CD8-positive, alpha-beta memory T cell (primary cell): ENCODE measurements at regions not wholly inside any gene's neighbourhood (a gene's known extent, or its start where the extent isn't known, plus 50 kb on each side); places are given as distances from the start of the nearest gene placed in this dataset.

Source experiments
- CTCF ChIA-PET: fragments of 350-600 bp; sonication (Branson Sonifier 250); formaldehyde crosslinking; loops from one replicate; lab custom pipeline; 2021; ENCODE audit warnings: antibody characterized with exemption; lab: Charles Lee
- POLR2A ChIA-PET: fragments of 350-600 bp; sonication (Branson Sonifier 250); formaldehyde crosslinking; loops from one replicate; lab custom pipeline; 2021; ENCODE audit warnings: antibody characterized with exemption; lab: Charles Lee
- DNase-seq, 5 donors: peaks; one replicate each; pipeline versions ENCODE4 v3.0.0 to v3.0.0-alpha.2; 2020 to 2022; ENCODE audit warnings: mixed read lengths in 1 of 5
- H3K27ac ChIP-seq: one replicate; pipeline ENCODE4 v1.7.0; 2013; ENCODE audit warnings: low read depth, mild to moderate bottlenecking, low read length, moderate library complexity
- H3K27me3 ChIP-seq: 2 replicates; pipeline ENCODE4 v1.7.0; 2013; ENCODE audit warnings: low read length, mild to moderate bottlenecking; ENCODE audit not compliant: insufficient read depth, poor library complexity, severe bottlenecking
- H3K36me3 ChIP-seq: 2 replicates; pipeline ENCODE4 v1.7.0; 2013; ENCODE audit warnings: mild to moderate bottlenecking, low read length, moderate library complexity; ENCODE audit not compliant: insufficient read depth
- H3K4me1 ChIP-seq: 2 replicates; pipeline ENCODE4 v1.7.0; 2013; ENCODE audit warnings: mild to moderate bottlenecking, low read length, moderate library complexity; ENCODE audit not compliant: insufficient read depth
- H3K4me3 ChIP-seq: 2 replicates; pipeline ENCODE4 v1.7.0; 2013; ENCODE audit warnings: mild to moderate bottlenecking, low read length
- H3K9me3 ChIP-seq: 2 replicates; pipeline ENCODE4 v1.7.0; 2013; ENCODE audit warnings: mild to moderate bottlenecking, low read length
- H3K27ac Mint-ChIP-seq, 8 donors: one replicate each; pipeline ENCODE4 v1.8.0; 2020 to 2021; ENCODE audit warnings: mixed read lengths in 8 of 8, mild to moderate bottlenecking in 6 of 8, inconsistent platforms in 3 of 8, moderate library complexity in 3 of 8
- H3K27me3 Mint-ChIP-seq, 2 donors: one replicate each; pipeline ENCODE4 v1.8.0; 2020 to 2021; ENCODE audit warnings: mixed read lengths in 2 of 2, mild to moderate bottlenecking in 1 of 2, moderate library complexity in 1 of 2
- H3K36me3 Mint-ChIP-seq, 3 donors: one replicate each; pipeline ENCODE4 v1.8.0; 2020 to 2021; ENCODE audit warnings: mixed read lengths in 3 of 3, inconsistent platforms in 1 of 3, mild to moderate bottlenecking in 1 of 3
- H3K4me1 Mint-ChIP-seq, 3 donors: one replicate each; pipeline ENCODE4 v1.8.0; 2020 to 2021; ENCODE audit warnings: mixed read lengths in 3 of 3, inconsistent platforms in 1 of 3, mild to moderate bottlenecking in 1 of 3
- H3K4me3 Mint-ChIP-seq, 7 donors: one replicate each; pipeline ENCODE4 v1.8.0; 2020 to 2021; ENCODE audit warnings: mixed read lengths in 7 of 7, mild to moderate bottlenecking in 6 of 7, moderate library complexity in 4 of 7, inconsistent platforms in 2 of 7
- H3K9me3 Mint-ChIP-seq, 5 donors: one replicate each; pipeline ENCODE4 v1.8.0; 2020 to 2022; ENCODE audit warnings: mixed read lengths in 5 of 5, mild to moderate bottlenecking in 3 of 5, moderate library complexity in 2 of 5, inconsistent platforms in 1 of 5

DNA sequence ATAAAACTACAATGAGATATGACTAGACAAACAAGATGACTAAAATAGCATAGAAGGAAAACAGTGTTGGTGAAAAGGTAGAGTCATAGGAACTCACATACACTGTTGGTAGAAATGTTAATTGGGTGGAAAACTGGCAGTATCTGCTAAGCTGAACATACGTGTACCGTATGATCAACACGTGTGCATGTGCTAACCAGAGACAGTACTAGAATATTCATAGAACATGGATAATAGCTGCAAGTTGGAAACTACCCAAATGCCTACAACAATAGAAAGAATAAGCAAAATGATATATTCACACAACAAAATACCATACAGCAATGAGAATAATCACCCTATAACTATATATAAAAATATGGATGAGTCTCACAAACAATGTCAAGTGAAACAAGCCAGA lies 184.0 kb downstream of the IBTK start:
- POLR2A ChIA-PET = no interaction called here
- no peaks in the 10 kb centered on the region for H3K4me1 ChIP-seq
- no peaks in the 10 kb centered on the region for H3K36me3 ChIP-seq
- Mint-ChIP-seq H3K36me3 (no peaks in the 10 kb centered on the region), H3K4me1 (no peaks in the 10 kb centered on the region), H3K9me3 (no peaks in the 10 kb centered on the region), H3K4me3 (no peak overlapping the region), H3K27ac (no peak overlapping the region), H3K27me3 (no peaks in the 10 kb centered on the region)
- no peak overlapping the region for H3K27ac ChIP-seq
- H3K9me3 ChIP-seq = no peaks in the 10 kb centered on the region
- no peak for DNase-seq
- no peaks in the 10 kb centered on the region for H3K27me3 ChIP-seq
- CTCF ChIA-PET = no interaction called here
- no peak overlapping the region for H3K4me3 ChIP-seq

DNA sequence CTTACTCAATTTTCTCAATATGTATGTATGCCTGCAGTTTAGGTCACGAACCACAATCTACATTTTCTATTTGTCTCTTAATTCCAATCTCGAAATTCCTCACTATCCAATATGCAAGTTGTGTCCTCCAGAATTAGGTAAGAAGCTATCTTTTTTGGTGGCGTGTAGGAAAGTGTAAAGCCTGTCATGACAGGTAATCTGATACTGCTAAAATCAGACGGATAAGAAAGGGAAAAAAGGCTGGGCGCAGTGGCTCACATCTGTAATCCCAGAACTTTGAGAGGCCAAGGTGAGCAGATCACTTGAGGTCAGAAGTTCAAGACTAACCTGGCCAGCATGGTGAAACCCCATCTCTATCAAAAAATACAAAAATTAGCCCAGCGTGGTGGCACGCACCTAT lies 185.3 kb downstream of the IBTK start:
- no peaks in the 10 kb centered on the region for H3K27me3 ChIP-seq
- H3K4me1 ChIP-seq = no peaks in the 10 kb centered on the region
- H3K36me3 ChIP-seq = no peaks in the 10 kb centered on the region
- no peaks in the 10 kb centered on the region for H3K36me3 Mint-ChIP-seq
- H3K9me3 ChIP-seq = no peaks in the 10 kb centered on the region
- H3K4me3 ChIP-seq = no peak overlapping the region
- H3K4me3 Mint-ChIP-seq = no peak overlapping the region
- H3K27me3 Mint-ChIP-seq = no peaks in the 10 kb centered on the region
- H3K4me1 Mint-ChIP-seq = no peaks in the 10 kb centered on the region
- no peak overlapping the region for H3K27ac ChIP-seq
- ChIA-PET CTCF (no interaction called here), POLR2A (no interaction called here)
- DNase-seq = no peak
- no peak overlapping the region for H3K27ac Mint-ChIP-seq
- no peaks in the 10 kb centered on the region for H3K9me3 Mint-ChIP-seq

DNA sequence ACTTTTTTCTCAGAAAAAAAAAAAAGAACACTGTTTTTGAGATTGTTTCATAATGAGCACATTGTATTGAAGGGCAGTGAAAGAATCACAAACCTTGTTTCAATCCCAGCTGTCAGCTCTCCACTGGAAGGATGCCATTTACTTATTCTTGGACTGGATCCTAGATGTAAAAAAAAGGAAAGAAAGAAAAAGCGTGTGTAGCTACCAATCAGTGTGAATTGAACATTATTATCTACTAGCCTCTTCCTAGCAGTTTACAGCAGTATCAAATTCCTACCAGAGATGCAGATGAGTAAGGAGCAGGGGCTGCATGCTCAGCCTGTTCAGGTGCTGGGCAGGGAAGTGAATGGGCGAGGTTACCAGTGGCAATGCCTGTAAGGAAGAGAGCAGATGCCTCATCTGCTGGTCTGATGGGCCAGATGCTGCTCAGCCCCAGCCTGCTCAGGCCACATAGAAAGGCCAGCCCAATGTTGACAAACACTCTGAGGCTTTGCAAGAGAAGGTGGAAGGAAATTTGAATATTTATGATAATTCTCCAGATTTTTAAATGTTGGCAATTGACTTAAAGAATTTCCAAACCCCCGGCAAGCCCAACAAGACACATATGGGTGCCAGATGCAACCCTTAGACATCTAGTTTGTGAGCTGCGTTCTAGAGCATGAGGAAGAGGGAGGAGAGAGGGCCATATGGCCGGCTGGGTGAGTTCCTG lies 189.5 kb downstream of the IBTK start:
- ChIA-PET POLR2A (no interaction called here), CTCF (interaction anchor here (0.9 kb wide), 1 partner anchor 17 kb away, joined by 4 read pairs; no protein-coding TSS in a partner anchor)
- Histone ChIP-seq H3K36me3 (no peaks in the 10 kb centered on the region), H3K4me3 (no peak overlapping the region), H3K27ac (no peak overlapping the region), H3K9me3 (no peaks in the 10 kb centered on the region), H3K4me1 (no peaks in the 10 kb centered on the region), H3K27me3 (no peaks in the 10 kb centered on the region)
- no peaks in the 10 kb centered on the region for H3K4me1 Mint-ChIP-seq
- no peak overlapping the region for H3K4me3 Mint-ChIP-seq
- H3K27me3 Mint-ChIP-seq = peaks cover 0 to 4% of the 10 kb centered on the region in 2 donors
- H3K36me3 Mint-ChIP-seq = no peaks in the 10 kb centered on the region
- no peak for DNase-seq
- H3K9me3 Mint-ChIP-seq = peaks cover 0 to 3% (median 2%) of the 10 kb centered on the region in 5 donors
- no peak overlapping the region for H3K27ac Mint-ChIP-seq

- Mint-ChIP-seq H3K4me1 (no peaks in the 10 kb centered on the region), H3K27ac (no peak overlapping the region), H3K36me3 (no peaks in the 10 kb centered on the region), H3K4me3 (no peak overlapping the region), H3K9me3 (peaks cover 0 to 3% (median 2%) of the 10 kb centered on the region in 5 donors), H3K27me3 (peaks cover 0 to 4% of the 10 kb centered on the region in 2 donors)
- Histone ChIP-seq H3K36me3 (no peaks in the 10 kb centered on the region), H3K4me1 (no peaks in the 10 kb centered on the region), H3K27ac (no peak overlapping the region), H3K9me3 (no peaks in the 10 kb centered on the region), H3K4me3 (no peak overlapping the region), H3K27me3 (no peaks in the 10 kb centered on the region)
- ChIA-PET CTCF (no interaction called here), POLR2A (no interaction called here)
- no peak for DNase-seq
Observed at GRCh38 chr6:82056567-82056966, 191.0 kb downstream of the IBTK start.

- Histone ChIP-seq H3K27me3 (no peaks in the 10 kb centered on the region), H3K9me3 (no peaks in the 10 kb centered on the region), H3K27ac (no peak overlapping the region), H3K4me3 (no peak overlapping the region), H3K36me3 (no peaks in the 10 kb centered on the region), H3K4me1 (no peaks in the 10 kb centered on the region)
- H3K4me1 Mint-ChIP-seq = no peaks in the 10 kb centered on the region
- H3K9me3 Mint-ChIP-seq = peaks cover 0 to under 1% (median 0%) of the 10 kb centered on the region in 5 donors
- CTCF ChIA-PET = no interaction called here
- DNase-seq = no peak
- H3K27ac Mint-ChIP-seq = no peak overlapping the region
- no peak overlapping the region for H3K4me3 Mint-ChIP-seq
- H3K27me3 Mint-ChIP-seq = peaks cover 0 to 3% of the 10 kb centered on the region in 2 donors
- POLR2A ChIA-PET = no interaction called here
- H3K36me3 Mint-ChIP-seq = no peaks in the 10 kb centered on the region
Observed at GRCh38 chr6:82045965-82046756, 201.4 kb downstream of the IBTK start.

DNA sequence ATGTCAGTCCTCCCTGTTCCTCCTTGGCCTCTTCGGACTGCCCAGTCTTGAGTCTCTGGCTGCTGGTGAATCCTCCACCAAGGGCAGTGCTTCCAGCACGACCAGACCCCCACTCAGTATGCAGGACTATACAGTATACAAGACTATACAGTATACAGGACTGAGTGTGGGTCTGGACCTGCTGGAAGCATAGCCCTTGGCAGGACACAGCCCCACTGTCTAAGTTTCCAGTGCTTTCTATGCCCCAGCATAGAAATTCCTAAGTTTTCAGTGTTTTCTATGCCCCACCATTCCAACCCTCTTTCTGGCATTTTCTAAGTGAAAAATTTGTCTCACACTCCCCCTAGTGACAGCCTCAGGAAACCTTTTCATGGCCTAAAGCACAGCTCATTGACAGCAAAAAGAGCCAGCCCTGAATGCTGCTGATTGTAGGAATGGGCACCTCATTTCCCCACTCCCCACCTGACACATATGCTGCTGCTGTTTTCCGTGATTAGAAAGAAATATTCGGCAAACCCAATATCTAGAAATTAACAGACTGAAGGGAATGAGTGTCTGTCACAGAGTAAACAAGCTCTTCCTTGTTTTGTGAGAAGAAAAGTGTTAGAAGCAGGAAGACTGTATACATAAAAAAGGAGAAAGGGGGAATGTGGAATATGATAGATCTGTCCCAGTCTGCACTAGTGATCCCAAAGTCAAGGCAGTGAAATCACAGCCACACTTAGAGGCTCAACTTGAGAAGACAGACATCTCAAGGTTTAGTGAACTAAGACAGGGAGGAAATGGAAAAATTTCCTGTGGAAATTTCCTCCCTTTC lies 206.9 kb downstream of the IBTK start:
- Histone ChIP-seq H3K27ac (no peak overlapping the region), H3K4me3 (no peak overlapping the region), H3K9me3 (no peaks in the 10 kb centered on the region), H3K27me3 (no peaks in the 10 kb centered on the region), H3K4me1 (no peaks in the 10 kb centered on the region), H3K36me3 (no peaks in the 10 kb centered on the region)
- Mint-ChIP-seq H3K9me3 (no peaks in the 10 kb centered on the region), H3K36me3 (no peaks in the 10 kb centered on the region), H3K27me3 (peaks cover 0 to 3% of the 10 kb centered on the region in 2 donors), H3K4me3 (no peak overlapping the region), H3K4me1 (no peaks in the 10 kb centered on the region), H3K27ac (no peak overlapping the region)
- no peak for DNase-seq
- POLR2A ChIA-PET = no interaction called here
- CTCF ChIA-PET = interaction anchor here (0.9 kb wide), 1 partner anchor 18 kb away, joined by 4 read pairs; no protein-coding TSS in a partner anchor

GRCh38 chr6:82038631-82039030 lies 208.9 kb downstream of the IBTK start:
- no peaks in the 10 kb centered on the region for H3K9me3 Mint-ChIP-seq
- POLR2A ChIA-PET = no interaction called here

GRCh38 chr6:82035526-82035925 lies 212.0 kb downstream of the IBTK start:
- no peaks in the 10 kb centered on the region for H3K4me1 Mint-ChIP-seq
- no peaks in the 10 kb centered on the region for H3K9me3 Mint-ChIP-seq
- no peaks in the 10 kb centered on the region for H3K36me3 Mint-ChIP-seq
- H3K27me3 Mint-ChIP-seq = no peaks in the 10 kb centered on the region
- H3K4me3 Mint-ChIP-seq = no peak overlapping the region
- Histone ChIP-seq H3K36me3 (no peaks in the 10 kb centered on the region), H3K4me3 (no peak overlapping the region), H3K27me3 (no peaks in the 10 kb centered on the region), H3K27ac (no peak overlapping the region), H3K4me1 (no peaks in the 10 kb centered on the region), H3K9me3 (no peaks in the 10 kb centered on the region)
- POLR2A ChIA-PET = no interaction called here
- no peak overlapping the region for H3K27ac Mint-ChIP-seq
- DNase-seq = no peak
- CTCF ChIA-PET = no interaction called here

More at GRCh38 chr6:82038631-82039030, 208.9 kb downstream of the IBTK start:
- Histone ChIP-seq H3K36me3 (no peaks in the 10 kb centered on the region), H3K4me3 (no peak overlapping the region), H3K4me1 (no peaks in the 10 kb centered on the region), H3K27me3 (no peaks in the 10 kb centered on the region), H3K9me3 (no peaks in the 10 kb centered on the region), H3K27ac (no peak overlapping the region)
- Mint-ChIP-seq H3K4me1 (no peaks in the 10 kb centered on the region), H3K27ac (no peak overlapping the region), H3K36me3 (no peaks in the 10 kb centered on the region), H3K4me3 (no peak overlapping the region), H3K27me3 (peaks cover 0 to 3% of the 10 kb centered on the region in 2 donors)
- CTCF ChIA-PET = no interaction called here
- no peak for DNase-seq
